ENCODE measurements at regions not wholly inside any gene's neighbourhood (a gene's known extent, or its start where the extent isn't known, plus 50 kb on each side); places are given as distances from the start of the nearest gene placed in this dataset.

DNA sequence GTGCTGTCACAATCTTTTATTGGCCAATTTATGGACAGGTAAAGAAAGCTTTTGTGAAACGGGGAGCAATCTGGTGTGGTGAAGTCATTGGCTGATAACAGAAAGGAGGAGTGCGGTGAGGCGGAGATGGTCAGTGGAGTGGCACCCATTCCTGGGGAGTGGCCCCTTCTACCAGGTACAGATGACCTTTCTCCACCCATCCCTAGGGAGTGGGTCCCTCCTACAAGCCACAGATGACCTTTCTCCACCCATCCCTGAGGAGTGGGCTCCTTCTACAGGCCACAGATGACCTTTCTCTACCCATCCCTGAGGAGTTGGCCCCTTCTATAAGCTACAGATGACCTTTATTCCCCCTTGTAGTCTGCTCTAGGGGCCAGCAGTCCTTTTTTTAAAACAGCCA is 267.6 kb upstream of the IRX2 start:
- Histone ChIP-seq H3K27me3 (ENCODE audit: control insufficient read depth, insufficient read depth, low read length) (no peaks in the 10 kb centered on the region), H3K36me3 (ENCODE audit: control insufficient read depth, insufficient read depth, low read length) (no peaks in the 10 kb centered on the region), H3K27ac (ENCODE audit: low read length) (no peak overlapping the region), H3K4me3 (ENCODE audit: low read depth in 2 of 2, low read length in 2 of 2) (no peak overlapping the region), H3K9me3 (ENCODE audit: control insufficient read depth, insufficient read depth, low read depth, low read length) (no peaks in the 10 kb centered on the region), H3K4me1 (ENCODE audit: control insufficient read depth, insufficient read depth, low read length) (no peaks in the 10 kb centered on the region)
- ATAC-seq: no peak
- no TSS peak for BruUV-seq (replicated peaks)
- in situ Hi-C loops (cut with HindIII; ENCODE audit: low pct_unique_long_range_greater_than_20kb, low sequenced_read_pairs) (no loop called here), intact Hi-C loops (cut with micrococcal nuclease; ENCODE audit: unreplicated experiment) (no loop called here)
- TF ChIP-seq TCF7L2 (IDR thresholded peaks at IDR 0.05; ENCODE audit: low read depth, low read length) (no peak), POLR2AphosphoS5 (IDR thresholded peaks at IDR 0.05; ENCODE audit: low read depth, low read length) (no peak), SIN3A (IDR thresholded peaks at IDR 0.05; ENCODE audit: borderline replicate concordance, insufficient read depth, low read depth, low read length) (no peak)
- TF ChIP-seq, protein P1, sequence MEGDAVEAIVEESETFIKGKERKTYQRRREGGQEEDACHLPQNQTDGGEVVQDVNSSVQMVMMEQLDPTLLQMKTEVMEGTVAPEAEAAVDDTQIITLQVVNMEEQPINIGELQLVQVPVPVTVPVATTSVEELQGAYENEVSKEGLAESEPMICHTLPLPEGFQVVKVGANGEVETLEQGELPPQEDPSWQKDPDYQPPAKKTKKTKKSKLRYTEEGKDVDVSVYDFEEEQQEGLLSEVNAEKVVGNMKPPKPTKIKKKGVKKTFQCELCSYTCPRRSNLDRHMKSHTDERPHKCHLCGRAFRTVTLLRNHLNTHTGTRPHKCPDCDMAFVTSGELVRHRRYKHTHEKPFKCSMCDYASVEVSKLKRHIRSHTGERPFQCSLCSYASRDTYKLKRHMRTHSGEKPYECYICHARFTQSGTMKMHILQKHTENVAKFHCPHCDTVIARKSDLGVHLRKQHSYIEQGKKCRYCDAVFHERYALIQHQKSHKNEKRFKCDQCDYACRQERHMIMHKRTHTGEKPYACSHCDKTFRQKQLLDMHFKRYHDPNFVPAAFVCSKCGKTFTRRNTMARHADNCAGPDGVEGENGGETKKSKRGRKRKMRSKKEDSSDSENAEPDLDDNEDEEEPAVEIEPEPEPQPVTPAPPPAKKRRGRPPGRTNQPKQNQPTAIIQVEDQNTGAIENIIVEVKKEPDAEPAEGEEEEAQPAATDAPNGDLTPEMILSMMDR (IDR thresholded peaks at IDR 0.05): no peak
- TF ChIP-seq, protein P2, sequence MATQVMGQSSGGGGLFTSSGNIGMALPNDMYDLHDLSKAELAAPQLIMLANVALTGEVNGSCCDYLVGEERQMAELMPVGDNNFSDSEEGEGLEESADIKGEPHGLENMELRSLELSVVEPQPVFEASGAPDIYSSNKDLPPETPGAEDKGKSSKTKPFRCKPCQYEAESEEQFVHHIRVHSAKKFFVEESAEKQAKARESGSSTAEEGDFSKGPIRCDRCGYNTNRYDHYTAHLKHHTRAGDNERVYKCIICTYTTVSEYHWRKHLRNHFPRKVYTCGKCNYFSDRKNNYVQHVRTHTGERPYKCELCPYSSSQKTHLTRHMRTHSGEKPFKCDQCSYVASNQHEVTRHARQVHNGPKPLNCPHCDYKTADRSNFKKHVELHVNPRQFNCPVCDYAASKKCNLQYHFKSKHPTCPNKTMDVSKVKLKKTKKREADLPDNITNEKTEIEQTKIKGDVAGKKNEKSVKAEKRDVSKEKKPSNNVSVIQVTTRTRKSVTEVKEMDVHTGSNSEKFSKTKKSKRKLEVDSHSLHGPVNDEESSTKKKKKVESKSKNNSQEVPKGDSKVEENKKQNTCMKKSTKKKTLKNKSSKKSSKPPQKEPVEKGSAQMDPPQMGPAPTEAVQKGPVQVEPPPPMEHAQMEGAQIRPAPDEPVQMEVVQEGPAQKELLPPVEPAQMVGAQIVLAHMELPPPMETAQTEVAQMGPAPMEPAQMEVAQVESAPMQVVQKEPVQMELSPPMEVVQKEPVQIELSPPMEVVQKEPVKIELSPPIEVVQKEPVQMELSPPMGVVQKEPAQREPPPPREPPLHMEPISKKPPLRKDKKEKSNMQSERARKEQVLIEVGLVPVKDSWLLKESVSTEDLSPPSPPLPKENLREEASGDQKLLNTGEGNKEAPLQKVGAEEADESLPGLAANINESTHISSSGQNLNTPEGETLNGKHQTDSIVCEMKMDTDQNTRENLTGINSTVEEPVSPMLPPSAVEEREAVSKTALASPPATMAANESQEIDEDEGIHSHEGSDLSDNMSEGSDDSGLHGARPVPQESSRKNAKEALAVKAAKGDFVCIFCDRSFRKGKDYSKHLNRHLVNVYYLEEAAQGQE (IDR thresholded peaks at IDR 0.05; ENCODE audit: insufficient read depth in 1 of 2, low read depth in 2 of 2, low read length in 1 of 2): no peak
- ChIA-PET CTCF (no interaction called here), POLR2A (no interaction called here)
- DNase-seq (ENCODE audit: low read depth, low spot score): no peak

DNA sequence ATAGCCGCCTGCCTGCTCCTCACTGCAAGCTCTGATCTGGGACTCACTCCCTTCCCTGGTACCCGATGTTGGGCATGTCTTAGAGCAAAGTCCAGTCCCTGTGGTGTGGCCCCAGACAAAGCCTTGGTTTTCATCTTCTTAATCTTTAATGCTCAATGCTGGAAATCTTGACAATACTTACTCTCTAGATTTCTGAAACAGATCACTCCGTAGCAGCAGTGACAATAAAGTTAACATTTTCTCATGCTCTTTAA is 260.2 kb upstream of the IRX2 start:
- H3K9me3 ChIP-seq (ENCODE audit: control insufficient read depth, insufficient read depth, low read depth, low read length): no peaks in the 10 kb centered on the region
- ATAC-seq: no peak
- H3K36me3 ChIP-seq (ENCODE audit: control insufficient read depth, insufficient read depth, low read length): no peaks in the 10 kb centered on the region
- ChIA-PET CTCF (no interaction called here), POLR2A (no interaction called here)
- H3K4me1 ChIP-seq (ENCODE audit: control insufficient read depth, insufficient read depth, low read length): no peaks in the 10 kb centered on the region
- TF ChIP-seq TCF7L2 (IDR thresholded peaks at IDR 0.05; ENCODE audit: low read depth, low read length) (no peak), POLR2AphosphoS5 (IDR thresholded peaks at IDR 0.05; ENCODE audit: low read depth, low read length) (no peak), SIN3A (IDR thresholded peaks at IDR 0.05; ENCODE audit: borderline replicate concordance, insufficient read depth, low read depth, low read length) (no peak)
- TF ChIP-seq, protein P2 (IDR thresholded peaks at IDR 0.05; ENCODE audit: insufficient read depth in 1 of 2, low read depth in 2 of 2, low read length in 1 of 2): no peak
- TF ChIP-seq, protein P1 (IDR thresholded peaks at IDR 0.05): no peak
- no peak overlapping the region for H3K27ac ChIP-seq (ENCODE audit: low read length)
- BruUV-seq (replicated peaks): no TSS peak
- no peaks in the 10 kb centered on the region for H3K27me3 ChIP-seq (ENCODE audit: control insufficient read depth, insufficient read depth, low read length)
- no peak overlapping the region for H3K4me3 ChIP-seq (ENCODE audit: low read depth in 2 of 2, low read length in 2 of 2)
- intact Hi-C loops (cut with micrococcal nuclease; ENCODE audit: unreplicated experiment): no loop called here
- DNase-seq (ENCODE audit: low read depth, low spot score): no peak
- in situ Hi-C loops (cut with HindIII; ENCODE audit: low pct_unique_long_range_greater_than_20kb, low sequenced_read_pairs): no loop called here

Data from Panc1 (cell line).